Loucy (cell line): ENCODE measurements at regions not wholly inside any gene's neighbourhood (a gene's known extent, or its start where the extent isn't known, plus 50 kb on each side); places are given as distances from the start of the nearest gene placed in this dataset.

Experiments used
- H2AFZ ChIP-seq: fragments of 200-600 bp; sonication (generic); 2 replicates; pipeline ENCODE4 v1.6.0; 2016; ENCODE audit warnings: antibody characterized with exemption, mild to moderate bottlenecking, low read length, moderate library complexity
- H3F3A ChIP-seq: fragments of 200-600 bp; 2 replicates; pipeline ENCODE4 v1.6.0; 2016; ENCODE audit warnings: antibody characterized with exemption, low read depth, mild to moderate bottlenecking
- H3K27me3 ChIP-seq: fragments of 200-600 bp; sonication (generic); 2 replicates; pipeline ENCODE4 v1.6.1; 2014; ENCODE audit warnings: low read length, mild to moderate bottlenecking; ENCODE audit not compliant: insufficient read depth, poor library complexity, severe bottlenecking
- H3K36me3 ChIP-seq: fragments of 200-600 bp; sonication (generic); 2 replicates; pipeline ENCODE4 v1.6.1; 2016; ENCODE audit warnings: low read length; ENCODE audit not compliant: insufficient read depth
- H3K4me1 ChIP-seq: fragments of 200-600 bp; sonication (generic); 2 replicates; pipeline ENCODE4 v1.5.1; 2014; ENCODE audit warnings: low read length, mild to moderate bottlenecking; ENCODE audit not compliant: insufficient read depth, poor library complexity, severe bottlenecking
- H3K4me2 ChIP-seq: fragments of 200-600 bp; sonication (generic); 2 replicates; pipeline ENCODE4 v1.6.0; 2014; ENCODE audit warnings: antibody characterized with exemption, low read length, low read depth, mild to moderate bottlenecking; ENCODE audit not compliant: poor library complexity, severe bottlenecking
- H3K4me3 ChIP-seq: fragments of 200-600 bp; sonication (generic); 2 replicates; pipeline ENCODE4 v1.5.1; 2014; ENCODE audit warnings: low read length, mild to moderate bottlenecking, mixed read lengths; ENCODE audit not compliant: poor library complexity, severe bottlenecking
- H3K79me2 ChIP-seq: fragments of 200-600 bp; sonication (generic); 2 replicates; pipeline ENCODE4 v1.6.1; 2014; ENCODE audit warnings: low read length; ENCODE audit not compliant: insufficient read depth
- H3K9ac ChIP-seq: fragments of 200-600 bp; sonication (generic); 2 replicates; pipeline ENCODE4 v1.6.0; 2014; ENCODE audit warnings: mild to moderate bottlenecking, low read depth, low read length, moderate library complexity; ENCODE audit not compliant: poor library complexity, severe bottlenecking
- H3K9me2 ChIP-seq: fragments of 200-600 bp; sonication (generic); replicated peaks from 2 replicates; pipeline ENCODE4 v1.6.1; 2016; ENCODE audit warnings: low read depth, low read length, mixed read lengths
- H3K9me3 ChIP-seq: fragments of 200-600 bp; sonication (generic); 2 replicates; pipeline ENCODE4 v1.6.1; 2014; ENCODE audit warnings: mild to moderate bottlenecking, antibody characterized with exemption, low read length, low read depth; ENCODE audit not compliant: insufficient read depth
- H4K20me1 ChIP-seq: fragments of 200-600 bp; sonication (generic); 2 replicates; pipeline ENCODE4 v1.6.0; 2014; ENCODE audit warnings: antibody characterized with exemption, low read length, mild to moderate bottlenecking; ENCODE audit not compliant: insufficient read depth, poor library complexity, severe bottlenecking
- EZH2phosphoT487 ChIP-seq: fragments of 200-600 bp; IDR thresholded peaks from 2 replicates; pipeline ENCODE4 v1.6.1; 2018; ENCODE audit warnings: antibody characterized with exemption, mild to moderate bottlenecking, moderate library complexity, borderline replicate concordance
- TF ChIP-seq, protein P1 (sequence below): fragments of 200-600 bp; sonication (generic); conservative IDR thresholded peaks from 2 replicates; pipeline ENCODE4 v1.5.1; 2014; ENCODE audit warnings: mild to moderate bottlenecking, antibody characterized with exemption, low read length

DNA sequence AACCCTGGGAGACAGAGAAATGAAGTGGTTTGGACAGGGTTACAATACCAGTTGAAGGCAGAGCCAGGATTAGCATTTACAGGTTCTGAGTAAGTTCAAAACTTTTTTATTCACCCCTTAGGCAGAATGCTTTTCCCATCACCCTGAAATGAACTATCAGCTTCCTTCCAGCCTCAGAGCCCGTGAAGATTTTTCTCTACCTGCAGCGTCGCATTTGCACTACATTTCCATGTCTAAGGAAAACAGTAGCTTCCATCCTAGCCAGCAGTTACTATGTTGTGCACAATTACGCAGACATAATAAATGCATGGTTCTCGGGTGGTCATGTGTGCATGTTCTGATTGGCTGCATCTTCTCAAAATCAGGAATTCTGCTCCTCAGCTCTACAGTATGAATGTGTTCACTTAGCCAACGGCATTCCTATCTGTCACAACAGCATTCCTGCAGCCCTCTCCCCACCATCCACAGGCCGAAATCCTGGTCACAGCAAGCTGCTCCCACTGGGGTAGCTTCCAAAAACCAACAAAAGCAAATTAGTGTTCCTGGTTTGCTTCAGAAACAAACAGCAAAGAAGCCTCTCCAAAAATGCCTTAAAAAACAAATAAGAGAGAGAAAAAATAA lies 510.8 kb upstream of the SEMA6D start:
- Histone ChIP-seq H3K4me2 (no peak overlapping the region), H4K20me1 (no peaks in the 10 kb centered on the region), H3K4me1 (no peaks in the 10 kb centered on the region), H3K36me3 (no peaks in the 10 kb centered on the region), H2AFZ (no peak overlapping the region), H3K79me2 (no peaks in the 10 kb centered on the region), H3K9ac (no peak overlapping the region), H3K9me2 (no peaks in the 10 kb centered on the region), H3K27me3 (no peaks in the 10 kb centered on the region), H3K9me3 (no peaks in the 10 kb centered on the region), H3K4me3 (no peak overlapping the region), H3F3A (no peaks in the 10 kb centered on the region)
- TF ChIP-seq, protein P1, sequence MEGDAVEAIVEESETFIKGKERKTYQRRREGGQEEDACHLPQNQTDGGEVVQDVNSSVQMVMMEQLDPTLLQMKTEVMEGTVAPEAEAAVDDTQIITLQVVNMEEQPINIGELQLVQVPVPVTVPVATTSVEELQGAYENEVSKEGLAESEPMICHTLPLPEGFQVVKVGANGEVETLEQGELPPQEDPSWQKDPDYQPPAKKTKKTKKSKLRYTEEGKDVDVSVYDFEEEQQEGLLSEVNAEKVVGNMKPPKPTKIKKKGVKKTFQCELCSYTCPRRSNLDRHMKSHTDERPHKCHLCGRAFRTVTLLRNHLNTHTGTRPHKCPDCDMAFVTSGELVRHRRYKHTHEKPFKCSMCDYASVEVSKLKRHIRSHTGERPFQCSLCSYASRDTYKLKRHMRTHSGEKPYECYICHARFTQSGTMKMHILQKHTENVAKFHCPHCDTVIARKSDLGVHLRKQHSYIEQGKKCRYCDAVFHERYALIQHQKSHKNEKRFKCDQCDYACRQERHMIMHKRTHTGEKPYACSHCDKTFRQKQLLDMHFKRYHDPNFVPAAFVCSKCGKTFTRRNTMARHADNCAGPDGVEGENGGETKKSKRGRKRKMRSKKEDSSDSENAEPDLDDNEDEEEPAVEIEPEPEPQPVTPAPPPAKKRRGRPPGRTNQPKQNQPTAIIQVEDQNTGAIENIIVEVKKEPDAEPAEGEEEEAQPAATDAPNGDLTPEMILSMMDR: no peak
- TF ChIP-seq EZH2phosphoT487: no peak

DNA sequence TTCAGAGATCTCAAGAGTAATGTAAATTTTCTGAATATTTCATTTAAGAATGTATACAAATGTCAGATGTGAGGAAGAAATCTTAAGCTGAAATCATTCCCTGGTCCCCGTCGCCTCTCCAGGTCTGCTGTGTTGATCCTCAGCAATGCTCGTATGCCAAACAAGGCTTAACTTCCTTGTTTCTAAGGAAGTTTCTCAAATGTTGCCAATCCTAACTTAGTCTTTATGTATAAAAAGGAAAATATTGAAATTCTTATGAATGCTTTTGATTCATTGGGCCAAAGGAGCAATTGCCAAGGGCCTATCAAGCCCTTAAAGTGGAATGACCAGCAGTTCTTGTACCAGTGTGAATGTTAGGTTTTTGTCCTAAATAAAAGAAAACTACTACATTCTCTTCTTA lies 507.7 kb upstream of the SEMA6D start:
- Histone ChIP-seq H3F3A (no peaks in the 10 kb centered on the region), H3K9me3 (no peaks in the 10 kb centered on the region), H3K9ac (no peak overlapping the region), H4K20me1 (no peaks in the 10 kb centered on the region), H3K4me1 (no peaks in the 10 kb centered on the region), H3K4me3 (no peak overlapping the region), H3K4me2 (no peak overlapping the region), H2AFZ (no peak overlapping the region), H3K79me2 (no peaks in the 10 kb centered on the region), H3K36me3 (no peaks in the 10 kb centered on the region), H3K9me2 (no peaks in the 10 kb centered on the region), H3K27me3 (no peaks in the 10 kb centered on the region)
- no peak for TF ChIP-seq EZH2phosphoT487
- TF ChIP-seq, protein P1: no peak

DNA sequence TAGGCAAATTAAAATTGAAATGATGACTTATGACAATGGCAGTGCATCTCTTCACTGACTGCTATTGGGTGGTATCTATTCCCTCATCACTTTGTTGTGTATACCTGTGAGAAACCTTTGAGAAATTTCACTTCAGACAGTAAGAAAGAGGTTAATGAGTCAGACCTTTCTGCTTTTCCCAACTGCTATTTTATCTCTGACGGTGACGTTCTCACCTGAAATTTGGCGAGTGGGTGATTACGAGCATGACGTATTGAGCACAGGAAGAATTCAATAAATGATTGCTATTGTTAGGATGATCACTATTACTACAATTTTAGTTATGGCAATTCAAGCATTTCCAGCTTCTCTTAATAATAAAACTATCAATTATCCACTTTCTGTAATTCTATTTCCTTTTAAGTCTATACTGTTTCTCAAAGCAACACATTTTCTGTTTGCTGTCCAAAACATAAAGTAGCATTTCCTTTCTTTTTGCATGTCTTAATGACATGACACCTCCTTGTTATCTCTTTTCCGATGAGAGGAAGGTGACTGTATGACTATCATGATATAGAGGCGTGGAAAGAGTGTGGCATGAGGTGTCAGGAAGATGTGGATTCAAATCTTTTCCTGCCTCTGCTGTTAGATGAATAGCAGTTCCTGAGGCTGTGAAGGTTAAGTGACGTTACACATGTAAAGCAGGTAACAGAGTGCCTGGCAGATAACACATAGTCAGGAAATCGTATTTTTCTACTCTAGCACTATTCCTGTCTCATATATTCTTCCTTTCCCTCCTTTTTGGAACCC lies 504.9 kb upstream of the SEMA6D start:
- H3K4me3 ChIP-seq: no peak overlapping the region
- H3K4me1 ChIP-seq: no peaks in the 10 kb centered on the region
- no peak overlapping the region for H3K4me2 ChIP-seq
- H3K27me3 ChIP-seq: no peaks in the 10 kb centered on the region
- no peaks in the 10 kb centered on the region for H3K9me3 ChIP-seq
- no peaks in the 10 kb centered on the region for H4K20me1 ChIP-seq
- H3K9ac ChIP-seq: no peak overlapping the region
- H2AFZ ChIP-seq: no peak overlapping the region
- TF ChIP-seq EZH2phosphoT487: no peak
- TF ChIP-seq, protein P1: no peak
- no peaks in the 10 kb centered on the region for H3K9me2 ChIP-seq
- no peaks in the 10 kb centered on the region for H3K79me2 ChIP-seq
- no peaks in the 10 kb centered on the region for H3K36me3 ChIP-seq
- H3F3A ChIP-seq: no peaks in the 10 kb centered on the region
